H1 (cell line): ENCODE measurements at regions not wholly inside any gene's neighbourhood (a gene's known extent, or its start where the extent isn't known, plus 50 kb on each side); places are given as distances from the start of the nearest gene placed in this dataset.

Experiments
- ASH2L ChIP-seq: fragments of 200-600, 300-600 bp; sonication (generic); IDR thresholded peaks from one replicate; pipeline ENCODE4 v1.7.1; 2017; ENCODE audit warnings: low read length
- CBX8 ChIP-seq: fragments of 300-800, 300-1000 bp; sonication (generic); IDR thresholded peaks from 2 replicates; pipeline ENCODE4 v1.7.1; 2016; ENCODE audit warnings: low read depth, low read length, borderline replicate concordance
- EP300 ChIP-seq, 2 experiments: IDR thresholded peaks; 1 replicate in 1 of 2; 2 replicates in 1 of 2; pipeline ENCODE4 v1.6.1; 2011 to 2012; ENCODE audit warnings: low read depth in 2 of 2, low read length in 2 of 2, mild to moderate bottlenecking in 2 of 2, borderline replicate concordance in 1 of 2, inconsistent platforms in 1 of 2, moderate library complexity in 1 of 2
- JUN ChIP-seq: IDR thresholded peaks from 2 replicates; pipeline ENCODE4 v1.6.1; 2011; ENCODE audit warnings: low read depth, mild to moderate bottlenecking, improper control_type of control experiment, low read length
- NANOG ChIP-seq: IDR thresholded peaks from 2 replicates; pipeline ENCODE4 v1.6.1; 2011; ENCODE audit warnings: low read length, low read depth, mild to moderate bottlenecking, inconsistent platforms; ENCODE audit not compliant: insufficient read depth, poor library complexity, severe bottlenecking
- POLR2A ChIP-seq, 2 experiments: IDR thresholded peaks; 1 replicate in 1 of 2; 2 replicates in 1 of 2; pipeline ENCODE4 v1.6.1; 2011; ENCODE audit warnings: low read depth in 2 of 2, low read length in 2 of 2, mild to moderate bottlenecking in 2 of 2; ENCODE audit errors: control extremely low read depth in 1 of 2
- RXRA ChIP-seq: IDR thresholded peaks from 2 replicates; pipeline ENCODE4 v1.6.1; 2011; ENCODE audit warnings: low read depth, mild to moderate bottlenecking, low read length, moderate library complexity; ENCODE audit not compliant: insufficient read depth
- SIX5 ChIP-seq: IDR thresholded peaks from 2 replicates; pipeline ENCODE4 v1.6.1; 2011; ENCODE audit warnings: mild to moderate bottlenecking, low read depth, low read length
- SP2 ChIP-seq: IDR thresholded peaks from 2 replicates; pipeline ENCODE4 v1.6.1; 2012; ENCODE audit warnings: mild to moderate bottlenecking, low read length, inconsistent platforms
- TBP ChIP-seq: IDR thresholded peaks from 2 replicates; pipeline ENCODE4 v1.6.1; 2011; ENCODE audit warnings: low read depth, low read length, improper control_type of control experiment
- TF ChIP-seq, protein P1 (sequence below): fragments of 300-600 bp; sonication (generic); IDR thresholded peaks from 2 replicates; pipeline ENCODE4 v1.7.1; 2012; ENCODE audit warnings: low read length, moderate library complexity, mild to moderate bottlenecking, inconsistent platforms; ENCODE audit not compliant: insufficient replicate concordance
- TF ChIP-seq, protein P2 (sequence below): IDR thresholded peaks from 2 replicates; pipeline ENCODE4 v1.6.1; 2011; ENCODE audit warnings: low read depth, mild to moderate bottlenecking, low read length; ENCODE audit not compliant: insufficient read depth

DNA sequence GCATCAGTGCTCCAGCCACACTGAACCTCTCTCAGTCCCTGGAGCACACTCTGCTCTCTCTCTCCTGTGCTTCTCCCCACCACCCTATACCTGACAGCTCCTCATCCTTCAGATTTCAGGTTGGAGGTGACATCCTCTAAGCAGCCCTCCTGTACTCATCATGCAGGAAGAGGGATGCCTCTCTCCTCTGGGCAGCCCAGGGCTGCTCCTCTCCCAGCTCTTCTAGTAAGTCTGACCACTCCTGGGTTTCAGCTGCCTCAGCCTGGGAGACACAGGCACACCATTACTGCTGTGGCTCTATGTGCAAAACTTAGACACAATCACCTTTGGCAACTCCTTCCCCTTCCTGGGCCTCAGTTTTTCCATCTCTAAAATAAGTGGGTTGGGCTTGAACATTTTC is 232.4 kb upstream of the BRINP1 start (continued):
- TF ChIP-seq, protein P1, sequence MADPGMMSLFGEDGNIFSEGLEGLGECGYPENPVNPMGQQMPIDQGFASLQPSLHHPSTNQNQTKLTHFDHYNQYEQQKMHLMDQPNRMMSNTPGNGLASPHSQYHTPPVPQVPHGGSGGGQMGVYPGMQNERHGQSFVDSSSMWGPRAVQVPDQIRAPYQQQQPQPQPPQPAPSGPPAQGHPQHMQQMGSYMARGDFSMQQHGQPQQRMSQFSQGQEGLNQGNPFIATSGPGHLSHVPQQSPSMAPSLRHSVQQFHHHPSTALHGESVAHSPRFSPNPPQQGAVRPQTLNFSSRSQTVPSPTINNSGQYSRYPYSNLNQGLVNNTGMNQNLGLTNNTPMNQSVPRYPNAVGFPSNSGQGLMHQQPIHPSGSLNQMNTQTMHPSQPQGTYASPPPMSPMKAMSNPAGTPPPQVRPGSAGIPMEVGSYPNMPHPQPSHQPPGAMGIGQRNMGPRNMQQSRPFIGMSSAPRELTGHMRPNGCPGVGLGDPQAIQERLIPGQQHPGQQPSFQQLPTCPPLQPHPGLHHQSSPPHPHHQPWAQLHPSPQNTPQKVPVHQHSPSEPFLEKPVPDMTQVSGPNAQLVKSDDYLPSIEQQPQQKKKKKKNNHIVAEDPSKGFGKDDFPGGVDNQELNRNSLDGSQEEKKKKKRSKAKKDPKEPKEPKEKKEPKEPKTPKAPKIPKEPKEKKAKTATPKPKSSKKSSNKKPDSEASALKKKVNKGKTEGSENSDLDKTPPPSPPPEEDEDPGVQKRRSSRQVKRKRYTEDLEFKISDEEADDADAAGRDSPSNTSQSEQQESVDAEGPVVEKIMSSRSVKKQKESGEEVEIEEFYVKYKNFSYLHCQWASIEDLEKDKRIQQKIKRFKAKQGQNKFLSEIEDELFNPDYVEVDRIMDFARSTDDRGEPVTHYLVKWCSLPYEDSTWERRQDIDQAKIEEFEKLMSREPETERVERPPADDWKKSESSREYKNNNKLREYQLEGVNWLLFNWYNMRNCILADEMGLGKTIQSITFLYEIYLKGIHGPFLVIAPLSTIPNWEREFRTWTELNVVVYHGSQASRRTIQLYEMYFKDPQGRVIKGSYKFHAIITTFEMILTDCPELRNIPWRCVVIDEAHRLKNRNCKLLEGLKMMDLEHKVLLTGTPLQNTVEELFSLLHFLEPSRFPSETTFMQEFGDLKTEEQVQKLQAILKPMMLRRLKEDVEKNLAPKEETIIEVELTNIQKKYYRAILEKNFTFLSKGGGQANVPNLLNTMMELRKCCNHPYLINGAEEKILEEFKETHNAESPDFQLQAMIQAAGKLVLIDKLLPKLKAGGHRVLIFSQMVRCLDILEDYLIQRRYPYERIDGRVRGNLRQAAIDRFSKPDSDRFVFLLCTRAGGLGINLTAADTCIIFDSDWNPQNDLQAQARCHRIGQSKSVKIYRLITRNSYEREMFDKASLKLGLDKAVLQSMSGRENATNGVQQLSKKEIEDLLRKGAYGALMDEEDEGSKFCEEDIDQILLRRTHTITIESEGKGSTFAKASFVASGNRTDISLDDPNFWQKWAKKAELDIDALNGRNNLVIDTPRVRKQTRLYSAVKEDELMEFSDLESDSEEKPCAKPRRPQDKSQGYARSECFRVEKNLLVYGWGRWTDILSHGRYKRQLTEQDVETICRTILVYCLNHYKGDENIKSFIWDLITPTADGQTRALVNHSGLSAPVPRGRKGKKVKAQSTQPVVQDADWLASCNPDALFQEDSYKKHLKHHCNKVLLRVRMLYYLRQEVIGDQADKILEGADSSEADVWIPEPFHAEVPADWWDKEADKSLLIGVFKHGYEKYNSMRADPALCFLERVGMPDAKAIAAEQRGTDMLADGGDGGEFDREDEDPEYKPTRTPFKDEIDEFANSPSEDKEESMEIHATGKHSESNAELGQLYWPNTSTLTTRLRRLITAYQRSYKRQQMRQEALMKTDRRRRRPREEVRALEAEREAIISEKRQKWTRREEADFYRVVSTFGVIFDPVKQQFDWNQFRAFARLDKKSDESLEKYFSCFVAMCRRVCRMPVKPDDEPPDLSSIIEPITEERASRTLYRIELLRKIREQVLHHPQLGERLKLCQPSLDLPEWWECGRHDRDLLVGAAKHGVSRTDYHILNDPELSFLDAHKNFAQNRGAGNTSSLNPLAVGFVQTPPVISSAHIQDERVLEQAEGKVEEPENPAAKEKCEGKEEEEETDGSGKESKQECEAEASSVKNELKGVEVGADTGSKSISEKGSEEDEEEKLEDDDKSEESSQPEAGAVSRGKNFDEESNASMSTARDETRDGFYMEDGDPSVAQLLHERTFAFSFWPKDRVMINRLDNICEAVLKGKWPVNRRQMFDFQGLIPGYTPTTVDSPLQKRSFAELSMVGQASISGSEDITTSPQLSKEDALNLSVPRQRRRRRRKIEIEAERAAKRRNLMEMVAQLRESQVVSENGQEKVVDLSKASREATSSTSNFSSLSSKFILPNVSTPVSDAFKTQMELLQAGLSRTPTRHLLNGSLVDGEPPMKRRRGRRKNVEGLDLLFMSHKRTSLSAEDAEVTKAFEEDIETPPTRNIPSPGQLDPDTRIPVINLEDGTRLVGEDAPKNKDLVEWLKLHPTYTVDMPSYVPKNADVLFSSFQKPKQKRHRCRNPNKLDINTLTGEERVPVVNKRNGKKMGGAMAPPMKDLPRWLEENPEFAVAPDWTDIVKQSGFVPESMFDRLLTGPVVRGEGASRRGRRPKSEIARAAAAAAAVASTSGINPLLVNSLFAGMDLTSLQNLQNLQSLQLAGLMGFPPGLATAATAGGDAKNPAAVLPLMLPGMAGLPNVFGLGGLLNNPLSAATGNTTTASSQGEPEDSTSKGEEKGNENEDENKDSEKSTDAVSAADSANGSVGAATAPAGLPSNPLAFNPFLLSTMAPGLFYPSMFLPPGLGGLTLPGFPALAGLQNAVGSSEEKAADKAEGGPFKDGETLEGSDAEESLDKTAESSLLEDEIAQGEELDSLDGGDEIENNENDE = no peak
- TF ChIP-seq JUN (no peak), EP300 (IDR thresholded peaks at IDR 0.05; ENCODE audit: borderline replicate concordance in 1 of 2, low read depth in 2 of 2, low read length in 2 of 2) (no peak), SP2 (no peak), ASH2L (no peak), POLR2A (IDR thresholded peaks at IDR 0.05; ENCODE audit: control extremely low read depth in 1 of 2, low read depth in 2 of 2, low read length in 2 of 2) (no peak), SIX5 (no peak), NANOG (no peak), TBP (no peak), RXRA (no peak), CBX8 (no peak)
- TF ChIP-seq, protein P2, sequence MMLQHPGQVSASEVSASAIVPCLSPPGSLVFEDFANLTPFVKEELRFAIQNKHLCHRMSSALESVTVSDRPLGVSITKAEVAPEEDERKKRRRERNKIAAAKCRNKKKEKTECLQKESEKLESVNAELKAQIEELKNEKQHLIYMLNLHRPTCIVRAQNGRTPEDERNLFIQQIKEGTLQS = no peak
